ENCODE measurements at regions not wholly inside any gene's neighbourhood (a gene's known extent, or its start where the extent isn't known, plus 50 kb on each side); places are given as distances from the start of the nearest gene placed in this dataset.
"Not testable (repeated sequence)": the region's sequence is repeated elsewhere in the genome, so short reads cannot be mapped to it uniquely, and the experiment has no call there.

- TF ChIP-seq CTCF (IDR thresholded peaks at IDR 0.05; ENCODE audit: low read length, missing control alignments), result no peak
- DNase-seq (ENCODE audit: low read depth), result no peak
- no peak overlapping the region for H3K4me3 ChIP-seq (replicated peaks; ENCODE audit: low read depth, low read length)
These were observed 219.2 kb upstream of the RAI14 start for GRCh38 chr5:34436761-34437501.

- H3K4me3 ChIP-seq (replicated peaks; ENCODE audit: low read depth, low read length), result no peak overlapping the region
- DNase-seq (ENCODE audit: low read depth), result no peak
- no peak for TF ChIP-seq CTCF (IDR thresholded peaks at IDR 0.05; ENCODE audit: low read length, missing control alignments)
These were observed 216.5 kb upstream of the RAI14 start for GRCh38 chr5:34439601-34440000.

- H3K4me3 ChIP-seq (replicated peaks; ENCODE audit: low read depth, low read length); DNase-seq (ENCODE audit: low read depth): not testable (repeated sequence)
These were observed 214.4 kb upstream of the RAI14 start for GRCh38 chr5:34441767-34442166.

- no peak for TF ChIP-seq CTCF (IDR thresholded peaks at IDR 0.05; ENCODE audit: low read length, missing control alignments)
- no peak for DNase-seq (ENCODE audit: low read depth)
- no peak overlapping the region for H3K4me3 ChIP-seq (replicated peaks; ENCODE audit: low read depth, low read length)
These were observed 208.7 kb upstream of the RAI14 start for GRCh38 chr5:34447424-34447823.

GRCh38 chr5:34449639-34450038, 206.5 kb upstream of the RAI14 start:
- no peak for TF ChIP-seq CTCF (IDR thresholded peaks at IDR 0.05; ENCODE audit: low read length, missing control alignments)
- no peak overlapping the region for H3K4me3 ChIP-seq (replicated peaks; ENCODE audit: low read depth, low read length)
- no peak for DNase-seq (ENCODE audit: low read depth)

- no peak for TF ChIP-seq CTCF (IDR thresholded peaks at IDR 0.05; ENCODE audit: low read length, missing control alignments)
These were observed 205.8 kb upstream of the RAI14 start for GRCh38 chr5:34450338-34450737.

GRCh38 chr5:34452170-34452828, 203.8 kb upstream of the RAI14 start:
- DNase-seq (ENCODE audit: low read depth), result peak; percentile 37

More at GRCh38 chr5:34450338-34450737, 205.8 kb upstream of the RAI14 start:
- no peak overlapping the region for H3K4me3 ChIP-seq (replicated peaks; ENCODE audit: low read depth, low read length)
- no peak for DNase-seq (ENCODE audit: low read depth)

More at GRCh38 chr5:34452170-34452828, 203.8 kb upstream of the RAI14 start:
- no peak overlapping the region for H3K4me3 ChIP-seq (replicated peaks; ENCODE audit: low read depth, low read length)
- peak; percentile 35 for TF ChIP-seq CTCF (IDR thresholded peaks at IDR 0.05; ENCODE audit: low read length, missing control alignments)

Data from fibroblast of pulmonary artery (primary cell).